ENCODE measurements at regions not wholly inside any gene's neighbourhood (a gene's known extent, or its start where the extent isn't known, plus 50 kb on each side); places are given as distances from the start of the nearest gene placed in this dataset.

DNA sequence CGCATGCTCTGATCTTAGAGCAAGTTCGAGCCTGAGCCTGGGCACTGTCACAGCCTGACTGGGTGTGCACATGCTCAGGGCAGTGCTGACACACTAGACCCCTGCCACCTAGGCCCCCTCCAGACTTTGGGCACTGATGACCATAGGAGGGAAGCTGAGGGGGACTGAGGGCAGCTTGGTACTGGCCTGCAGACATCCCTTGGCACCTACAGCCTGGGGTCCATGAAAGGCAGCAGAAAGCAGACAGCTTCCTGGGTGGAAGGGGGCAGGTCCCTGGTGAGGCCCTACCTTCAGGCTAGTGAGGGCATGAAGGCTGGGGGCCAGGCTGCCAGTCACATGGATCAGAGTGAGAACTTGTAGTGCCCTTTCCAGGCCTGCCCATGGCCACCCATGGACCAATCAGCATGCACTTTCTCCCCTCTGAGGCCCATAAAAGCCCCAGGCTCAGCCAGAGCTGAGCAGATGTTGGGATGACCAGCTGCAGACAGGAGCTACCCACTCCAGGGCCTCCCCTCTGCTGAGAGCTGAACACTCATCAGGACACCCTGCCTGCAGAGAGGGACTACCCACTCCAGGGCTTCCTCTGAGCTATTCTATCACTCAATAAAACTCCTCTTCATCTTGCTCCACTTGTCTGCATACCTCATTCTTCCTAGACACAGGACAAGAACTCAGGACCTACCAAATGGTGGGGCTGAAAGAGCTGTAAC is 680.8 kb downstream of the MATN1 start:
- DNase-seq (ENCODE audit: low spot score in 2 of 2) (no peak), ATAC-seq (ENCODE audit: low read depth) (no peak)
- Mint-ChIP-seq H3K9me3 (peaks cover 5% of the 10 kb centered on the region), H3K4me1 (no peaks in the 10 kb centered on the region), H3K27me3 (peaks cover 14% of the 10 kb centered on the region), H3K4me3 (no peak overlapping the region), H3K36me3 (no peaks in the 10 kb centered on the region), H3K27ac (no peak overlapping the region)

DNA sequence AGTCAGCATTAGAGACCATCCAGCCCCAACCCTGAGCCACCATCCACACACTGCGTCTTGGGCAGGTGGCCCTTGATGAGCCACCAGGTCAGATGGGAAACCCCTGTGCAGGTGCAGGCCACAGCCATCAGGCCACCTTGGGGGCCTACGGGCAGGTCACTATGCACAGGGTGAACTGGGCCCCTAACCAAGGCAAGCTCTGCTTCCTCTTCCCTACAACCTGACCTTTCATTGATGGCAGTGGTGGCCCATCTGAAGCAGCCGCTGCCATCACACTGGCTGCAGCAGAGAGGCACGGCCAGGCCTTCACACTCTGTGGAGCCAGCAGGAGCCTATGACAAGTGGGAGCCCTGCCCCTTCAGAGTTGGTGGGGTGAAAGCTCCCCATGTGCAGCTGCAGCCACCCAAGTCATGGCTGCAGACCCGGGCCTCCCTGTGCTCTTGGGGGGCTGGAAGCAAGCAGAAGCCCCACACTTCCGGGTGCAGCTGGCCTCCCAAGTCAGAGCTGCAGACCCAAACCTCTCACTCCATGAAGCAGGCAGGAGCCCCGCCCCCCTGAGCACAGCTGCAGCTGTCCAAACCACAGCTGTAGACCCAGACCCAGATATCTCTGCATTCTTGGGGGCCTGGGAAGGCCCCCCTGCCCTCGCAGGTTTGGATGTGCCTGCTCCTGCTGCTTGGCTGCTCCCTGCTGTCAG is 681.5 kb downstream of the MATN1 start:
- no peak for DNase-seq (ENCODE audit: low spot score in 2 of 2)
- H3K4me3 Mint-ChIP-seq = no peak overlapping the region
- H3K27me3 Mint-ChIP-seq = peaks cover 14% of the 10 kb centered on the region
- no peak overlapping the region for H3K27ac Mint-ChIP-seq
- no peaks in the 10 kb centered on the region for H3K36me3 Mint-ChIP-seq
- ATAC-seq (ENCODE audit: low read depth) = no peak
- H3K4me1 Mint-ChIP-seq = no peaks in the 10 kb centered on the region
- H3K9me3 Mint-ChIP-seq = peaks cover 5% of the 10 kb centered on the region

DNA sequence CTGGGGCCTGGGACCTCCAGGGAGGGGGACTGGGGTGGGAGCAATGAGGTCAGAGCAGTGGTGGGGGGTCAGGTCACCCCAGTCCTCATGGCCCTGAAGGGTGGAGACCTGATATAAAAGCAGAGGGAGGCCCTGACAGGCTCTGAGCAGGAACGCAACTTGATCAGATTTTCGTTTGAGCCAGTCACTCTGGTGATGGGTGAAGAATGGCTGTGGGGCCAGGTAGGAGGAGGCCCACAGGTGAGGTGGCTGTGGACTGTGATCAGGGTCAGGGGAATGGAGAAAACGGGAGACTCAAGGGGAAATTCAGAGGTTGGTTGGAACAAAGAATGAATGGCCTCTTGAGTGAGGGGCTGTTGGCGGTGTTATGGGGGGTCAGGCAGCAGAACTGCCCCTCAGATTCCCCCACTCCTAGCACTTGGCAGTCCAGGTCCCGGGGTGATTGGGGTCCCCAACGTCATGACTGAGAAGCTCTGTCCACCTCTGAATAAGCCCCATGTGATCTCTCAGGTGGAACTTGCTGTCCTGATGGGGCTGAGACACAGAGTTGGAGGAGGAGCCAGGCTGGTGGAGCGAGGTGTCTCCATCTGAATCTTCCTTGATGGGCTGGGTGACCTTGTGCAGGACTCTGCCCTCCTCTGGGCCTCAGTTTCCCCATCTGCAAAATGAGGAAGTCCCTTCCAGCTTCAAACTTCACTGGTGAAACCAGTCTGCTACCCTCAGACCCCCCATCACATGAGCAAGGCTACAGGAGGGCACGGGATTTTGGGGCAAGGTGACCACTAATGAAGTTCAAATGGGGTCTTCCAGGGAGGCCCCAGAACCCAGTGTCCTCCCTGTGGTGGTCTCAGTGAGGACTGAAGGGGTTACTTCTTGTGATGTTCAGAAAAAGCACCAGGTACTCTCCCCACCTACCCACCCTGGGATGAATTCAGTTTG is 683.0 kb downstream of the MATN1 start:
- H3K4me1 Mint-ChIP-seq = no peaks in the 10 kb centered on the region
- H3K36me3 Mint-ChIP-seq = no peaks in the 10 kb centered on the region
- peaks cover 5% of the 10 kb centered on the region for H3K9me3 Mint-ChIP-seq
- no peak overlapping the region for H3K4me3 Mint-ChIP-seq
- DNase-seq (ENCODE audit: low spot score in 2 of 2) = no peak
- H3K27ac Mint-ChIP-seq = no peak overlapping the region
- ATAC-seq (ENCODE audit: low read depth) = no peak
- H3K27me3 Mint-ChIP-seq = peaks cover 13% of the 10 kb centered on the region

DNA sequence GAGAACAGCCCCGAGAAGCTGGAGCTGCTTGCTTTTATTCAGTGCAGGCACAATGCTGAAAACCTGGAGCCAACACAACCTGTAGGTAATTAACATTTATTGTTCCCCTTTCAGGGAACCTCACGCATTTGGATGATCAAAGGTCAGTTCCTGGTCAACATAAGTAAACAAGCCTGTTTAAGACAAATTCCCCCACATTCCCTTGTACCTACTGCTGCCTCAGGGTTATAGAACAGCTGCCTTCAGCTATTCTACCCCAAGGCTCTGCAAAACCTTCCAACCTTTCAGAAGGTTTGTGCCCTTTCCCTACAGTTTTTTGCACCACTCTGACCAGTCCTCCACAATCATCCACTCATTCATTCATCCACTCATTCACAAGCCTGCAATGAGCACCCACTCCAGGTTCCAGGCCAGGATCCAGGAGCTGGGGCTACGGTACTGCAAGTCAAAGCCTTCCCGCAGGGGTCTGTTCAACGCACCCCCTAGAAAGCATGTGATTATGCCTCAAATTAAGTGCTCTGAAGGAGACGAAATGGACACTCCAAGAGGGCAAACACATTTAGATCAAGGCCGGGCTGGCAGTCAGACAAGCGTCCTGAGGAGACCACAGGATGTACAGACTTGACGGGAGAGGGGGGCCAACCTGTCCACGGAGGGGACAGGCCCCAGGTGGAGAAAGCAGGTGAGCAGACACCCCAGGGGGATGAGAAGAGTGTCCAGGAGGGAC is 683.9 kb downstream of the MATN1 start:
- H3K4me1 Mint-ChIP-seq = no peaks in the 10 kb centered on the region
- no peaks in the 10 kb centered on the region for H3K36me3 Mint-ChIP-seq
- peaks cover 5% of the 10 kb centered on the region for H3K9me3 Mint-ChIP-seq
- ATAC-seq (ENCODE audit: low read depth) (no peak), DNase-seq (ENCODE audit: low spot score in 2 of 2) (no peak)
- no peak overlapping the region for H3K27ac Mint-ChIP-seq
- H3K27me3 Mint-ChIP-seq = peaks cover 13% of the 10 kb centered on the region
- H3K4me3 Mint-ChIP-seq = no peak overlapping the region

DNA sequence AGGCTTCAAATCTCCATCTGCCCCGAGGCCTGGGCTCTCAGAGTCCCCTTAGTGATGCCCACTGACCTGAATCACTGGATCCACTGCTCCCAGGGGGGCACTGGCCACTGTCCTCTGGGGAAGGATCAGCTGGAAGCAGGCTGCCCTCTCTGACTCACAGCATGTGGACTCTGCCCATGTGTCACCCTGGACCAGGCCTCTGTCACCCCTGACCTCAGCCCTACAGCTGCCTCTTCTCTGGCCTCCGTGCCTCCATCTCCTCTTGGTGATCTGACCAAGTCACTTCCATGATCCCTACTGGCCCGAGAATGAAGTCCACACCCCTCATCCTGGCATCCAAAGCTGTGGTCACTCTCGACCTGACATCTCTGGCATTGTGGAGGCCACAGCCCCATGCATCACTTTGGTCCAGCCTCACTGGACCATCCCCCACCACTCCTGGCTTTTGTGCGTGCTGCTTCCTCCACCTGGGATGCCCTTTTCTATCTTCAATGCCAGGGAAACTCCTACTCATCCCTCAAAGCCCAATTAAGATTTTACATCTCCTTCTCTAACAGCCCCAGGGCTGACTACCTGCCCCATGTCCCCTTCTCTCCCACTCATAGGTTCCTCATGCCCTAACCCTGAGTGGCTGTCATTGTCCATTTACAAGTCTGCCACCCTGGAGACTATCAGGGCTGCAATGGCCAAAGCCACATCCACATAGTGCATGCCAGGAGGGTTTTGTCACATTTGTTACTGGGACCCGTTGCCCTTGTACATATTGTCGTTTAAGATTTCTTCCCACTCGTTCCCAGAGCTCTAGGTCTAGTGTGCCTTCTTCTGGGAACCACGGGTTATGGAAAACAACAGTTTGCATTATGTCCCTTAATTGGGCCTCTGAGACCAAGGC is 685.0 kb downstream of the MATN1 start:
- Mint-ChIP-seq H3K27ac (no peak overlapping the region), H3K27me3 (peaks cover 13% of the 10 kb centered on the region), H3K36me3 (no peaks in the 10 kb centered on the region), H3K4me1 (no peaks in the 10 kb centered on the region), H3K9me3 (peaks cover 2% of the 10 kb centered on the region), H3K4me3 (no peak overlapping the region)
- no peak for DNase-seq (ENCODE audit: low spot score in 2 of 2)
- no peak for ATAC-seq (ENCODE audit: low read depth)

DNA sequence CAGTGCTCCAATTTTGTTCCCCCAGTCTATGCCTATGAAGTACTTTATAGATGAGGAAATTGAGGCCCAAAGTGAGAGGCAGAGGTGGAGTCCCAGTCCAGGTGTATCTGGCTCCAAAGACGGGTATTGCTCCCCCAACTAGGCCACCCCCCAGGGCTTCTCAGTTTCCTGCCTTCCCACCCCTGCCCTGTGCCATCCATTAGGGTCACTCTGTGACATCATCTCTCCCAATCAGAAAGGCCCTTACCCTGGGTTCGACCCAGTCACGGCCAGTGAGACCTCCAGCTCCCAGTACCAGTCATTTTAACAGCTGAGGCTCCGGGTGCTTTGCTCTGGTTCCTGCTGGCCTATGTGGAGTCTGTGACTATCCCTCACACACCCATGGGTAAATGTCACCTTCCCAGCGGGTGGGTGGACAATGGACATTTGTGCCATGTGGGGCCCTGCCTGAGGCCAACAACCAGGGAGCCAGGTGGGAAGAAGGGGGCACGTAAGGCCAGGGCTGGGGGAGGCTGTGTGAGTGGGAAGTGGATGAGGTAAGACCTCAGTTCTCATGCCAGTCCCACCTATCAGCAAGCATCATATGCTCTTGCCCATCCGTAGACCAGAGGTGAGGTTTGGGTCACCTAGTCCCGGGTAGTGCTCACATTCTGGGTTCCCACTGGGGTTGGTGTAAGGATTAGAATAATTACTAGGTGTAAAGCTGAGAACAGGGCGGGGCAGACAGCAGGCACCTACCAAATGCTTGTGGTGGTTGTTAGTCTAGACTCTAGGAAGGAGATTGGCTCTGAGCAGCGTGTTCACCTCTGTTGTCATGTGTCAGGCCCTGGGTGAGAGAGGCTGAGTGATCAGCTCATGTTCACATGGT is 685.9 kb downstream of the MATN1 start:
- Mint-ChIP-seq H3K4me3 (no peak overlapping the region), H3K4me1 (no peaks in the 10 kb centered on the region), H3K36me3 (peaks cover 2% of the 10 kb centered on the region), H3K9me3 (peaks cover 6% of the 10 kb centered on the region), H3K27ac (no peak overlapping the region), H3K27me3 (peaks cover 13% of the 10 kb centered on the region)
- DNase-seq (ENCODE audit: low spot score in 2 of 2) (no peak), ATAC-seq (ENCODE audit: low read depth) (no peak)

DNA sequence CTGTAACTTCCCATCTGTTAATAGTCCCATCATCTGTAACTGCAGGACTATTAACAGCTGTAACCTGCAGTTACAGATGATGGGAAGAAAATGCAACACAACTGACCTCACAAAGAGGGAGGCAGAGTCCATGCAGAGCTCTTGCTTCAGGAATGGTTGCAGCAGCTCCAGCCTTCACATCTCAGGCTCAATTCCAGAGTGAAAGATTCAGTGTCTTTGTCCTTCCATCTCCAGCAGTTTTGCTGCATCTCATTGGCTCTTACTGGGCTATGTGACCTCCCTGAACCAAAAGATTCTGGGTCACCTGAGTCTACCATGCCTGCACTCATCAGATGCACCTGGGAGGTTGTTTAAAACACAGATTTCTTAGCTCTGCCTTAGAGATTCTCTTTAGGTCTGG is 686.7 kb downstream of the MATN1 start:
- no peaks in the 10 kb centered on the region for H3K4me1 Mint-ChIP-seq
- no peak for ATAC-seq (ENCODE audit: low read depth)
- no peak overlapping the region for H3K27ac Mint-ChIP-seq
- H3K9me3 Mint-ChIP-seq = peaks cover 8% of the 10 kb centered on the region
- H3K4me3 Mint-ChIP-seq = no peak overlapping the region
- peaks cover 13% of the 10 kb centered on the region for H3K27me3 Mint-ChIP-seq
- DNase-seq (ENCODE audit: low spot score in 2 of 2) = no peak
- peaks cover 2% of the 10 kb centered on the region for H3K36me3 Mint-ChIP-seq

DNA sequence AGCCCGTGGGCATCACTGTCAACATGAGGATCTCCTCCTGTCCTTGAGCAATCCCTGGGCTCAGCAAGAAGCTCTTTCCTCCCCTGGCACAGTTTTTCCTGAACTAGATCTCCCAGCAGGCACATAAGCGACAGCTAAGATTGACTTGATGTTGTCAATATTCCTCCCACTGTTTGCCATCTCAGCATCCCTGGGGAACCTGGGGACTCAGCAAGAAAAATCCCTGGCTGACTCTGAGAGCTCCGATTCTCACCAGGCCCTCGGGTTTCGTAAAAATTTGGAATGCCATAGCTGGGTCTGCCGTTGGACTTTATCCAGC is 687.2 kb downstream of the MATN1 start:
- DNase-seq (ENCODE audit: low spot score in 2 of 2) (no peak), ATAC-seq (ENCODE audit: low read depth) (no peak)
- H3K4me1 Mint-ChIP-seq = no peaks in the 10 kb centered on the region
- H3K4me3 Mint-ChIP-seq = no peak overlapping the region
- peaks cover 2% of the 10 kb centered on the region for H3K36me3 Mint-ChIP-seq
- no peak overlapping the region for H3K27ac Mint-ChIP-seq
- H3K9me3 Mint-ChIP-seq = peaks cover 8% of the 10 kb centered on the region
- peaks cover 13% of the 10 kb centered on the region for H3K27me3 Mint-ChIP-seq

DNA sequence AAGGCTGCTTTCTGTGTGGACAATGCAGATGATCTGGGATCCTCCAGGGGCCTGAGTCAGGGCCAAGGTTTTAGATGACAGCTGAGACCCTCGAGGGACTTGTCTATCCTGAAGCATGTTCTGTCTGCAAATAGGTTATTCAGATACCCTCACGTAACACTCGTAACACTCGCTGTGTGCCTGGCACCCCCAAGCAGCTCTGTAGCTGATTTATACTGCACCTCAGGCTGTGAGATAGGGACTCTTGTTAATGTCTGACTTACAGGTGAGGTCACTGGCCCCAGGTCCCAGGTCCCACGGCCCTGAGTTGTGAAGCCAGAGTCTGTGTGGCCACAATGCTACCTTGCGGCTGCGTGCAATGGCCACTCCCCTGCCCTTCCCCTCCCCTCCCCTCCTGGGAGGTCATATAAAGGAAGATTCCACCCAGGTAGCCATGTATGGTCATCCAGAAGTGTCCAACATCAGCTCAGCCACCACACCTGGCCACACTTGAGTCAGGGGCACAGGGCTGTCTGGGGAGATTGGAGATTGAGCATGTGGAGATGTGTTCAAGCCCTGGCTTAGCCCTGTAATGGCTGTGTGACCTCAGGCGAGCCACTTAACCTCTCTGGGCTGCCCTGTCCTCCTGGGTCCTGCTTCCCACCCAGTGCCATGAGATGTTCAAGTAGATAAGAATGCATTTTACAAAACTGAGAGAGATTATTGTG is 687.7 kb downstream of the MATN1 start:
- Mint-ChIP-seq H3K36me3 (peaks cover 2% of the 10 kb centered on the region), H3K4me3 (no peak overlapping the region), H3K27ac (no peak overlapping the region), H3K9me3 (peaks cover 8% of the 10 kb centered on the region), H3K27me3 (peaks cover 13% of the 10 kb centered on the region), H3K4me1 (no peaks in the 10 kb centered on the region)
- DNase-seq (ENCODE audit: low spot score in 2 of 2) (no peak), ATAC-seq (ENCODE audit: low read depth) (no peak)

DNA sequence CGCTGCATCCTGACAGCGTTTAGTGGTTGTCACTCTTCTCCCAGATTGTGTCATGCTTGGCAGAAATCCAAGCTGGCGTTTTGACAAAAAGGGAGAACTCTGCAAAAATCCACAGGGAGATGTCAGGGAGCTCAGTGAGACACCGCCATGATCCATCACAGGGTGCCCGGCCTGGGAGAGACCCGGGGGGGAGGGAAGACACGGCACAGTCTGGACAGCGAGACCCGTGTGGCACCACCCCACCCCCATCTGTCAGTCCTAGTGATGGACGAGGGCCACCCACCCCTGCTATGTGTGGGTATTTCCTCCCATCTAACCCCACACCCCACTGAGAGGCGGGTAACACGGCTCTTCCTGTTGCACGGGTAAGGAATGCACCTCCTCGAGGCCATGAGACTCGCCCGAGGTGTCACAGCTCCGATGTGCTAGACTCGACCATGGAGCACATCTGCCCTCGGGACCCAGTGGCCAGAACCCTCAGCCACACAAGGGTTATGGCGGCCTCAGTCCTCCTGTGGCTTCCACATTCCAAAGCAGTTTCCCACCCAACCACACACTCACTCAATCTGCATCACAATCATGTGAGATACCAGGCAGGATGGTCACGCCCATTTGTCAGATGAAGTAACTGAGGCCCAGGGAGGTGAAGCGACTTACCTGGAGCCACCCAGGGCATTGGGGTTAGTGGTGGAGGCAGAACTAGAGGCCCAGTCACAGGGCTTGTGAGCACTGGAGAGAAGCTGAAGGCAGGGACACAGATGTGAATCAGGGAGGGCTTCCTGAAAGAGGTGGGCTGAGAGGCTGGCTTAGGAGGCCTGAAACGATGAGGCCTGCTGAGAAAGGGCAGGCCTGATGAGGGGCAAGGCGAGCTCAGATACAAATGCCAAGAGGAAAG is 688.5 kb downstream of the MATN1 start:
- DNase-seq (ENCODE audit: low spot score in 2 of 2) (no peak), ATAC-seq (ENCODE audit: low read depth) (no peak)
- Mint-ChIP-seq H3K27me3 (peaks cover 9% of the 10 kb centered on the region), H3K4me1 (no peaks in the 10 kb centered on the region), H3K27ac (no peak overlapping the region), H3K4me3 (no peak overlapping the region), H3K36me3 (peaks cover 2% of the 10 kb centered on the region), H3K9me3 (peaks cover 8% of the 10 kb centered on the region)

DNA sequence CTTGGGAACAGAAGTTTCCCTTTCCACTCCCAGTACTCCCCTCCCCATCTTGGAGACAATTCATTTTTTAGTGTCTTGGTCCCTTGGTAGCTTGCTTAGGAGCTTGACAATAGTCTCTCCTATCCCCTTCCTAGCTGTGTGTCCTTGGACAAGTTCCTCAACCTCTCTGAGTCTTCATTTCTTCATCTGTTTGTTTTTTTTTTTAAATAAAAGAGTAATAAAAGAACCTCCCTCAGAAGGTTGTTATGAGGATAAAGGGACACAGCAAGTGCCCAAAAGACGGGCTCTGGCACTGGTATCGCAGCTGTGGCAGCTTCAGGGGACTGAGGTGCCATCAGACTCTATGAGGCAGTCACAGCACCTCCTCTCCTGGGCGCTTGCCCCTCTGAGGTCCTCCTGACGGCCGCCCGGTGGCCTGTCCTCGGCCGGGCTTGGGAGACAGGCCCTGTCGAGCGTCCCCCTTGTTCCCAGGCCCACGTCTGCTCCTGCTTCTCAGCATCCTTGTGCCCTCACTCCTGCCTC is 689.2 kb downstream of the MATN1 start:
- ATAC-seq (ENCODE audit: low read depth) (no peak), DNase-seq (ENCODE audit: low spot score in 2 of 2) (no peak)
- Mint-ChIP-seq H3K27ac (no peak overlapping the region), H3K4me3 (no peak overlapping the region), H3K4me1 (no peaks in the 10 kb centered on the region), H3K36me3 (peaks cover 2% of the 10 kb centered on the region), H3K9me3 (peaks cover 8% of the 10 kb centered on the region), H3K27me3 (peaks cover 5% of the 10 kb centered on the region)

Measured in memory B cell (primary cell).